Small intestine (tissue), 7 donors: ENCODE measurements at regions not wholly inside any gene's neighbourhood (a gene's known extent, or its start where the extent isn't known, plus 50 kb on each side); places are given as distances from the start of the nearest gene placed in this dataset.
"Not testable (repeated sequence)": the region's sequence is repeated elsewhere in the genome, so short reads cannot be mapped to it uniquely, and the experiment has no call there.

Experiments
- DNase-seq, 2 donors: peaks; one replicate each; pipeline versions ENCODE4 v3.0.0 to v3.0.0-alpha.2; 2013
- FAIRE-seq: peaks from 2 replicates; lab custom pipeline; 2012; peaks lifted over from hg19 to GRCh38; lab: Jason Lieb, UNC
- H3K27ac ChIP-seq, 3 donors: one replicate each; pipeline ENCODE4 v1.5.1; 2013; ENCODE audit warnings: low read length in 2 of 3, mild to moderate bottlenecking in 2 of 3, control low read depth in 1 of 3, inconsistent platforms in 1 of 3, low read depth in 1 of 3, moderate library complexity in 1 of 3
- H3K27me3 ChIP-seq, 3 donors: one replicate each; pipeline ENCODE4 v1.6.1; 2013; ENCODE audit warnings: low read length in 3 of 3, inconsistent platforms in 1 of 3; ENCODE audit not compliant: control insufficient read depth in 3 of 3, insufficient read depth in 3 of 3
- H3K36me3 ChIP-seq, 3 donors: one replicate each; pipeline ENCODE4 v1.6.1; 2013; ENCODE audit warnings: low read length in 3 of 3, inconsistent platforms in 1 of 3, low read depth in 1 of 3, mild to moderate bottlenecking in 1 of 3, moderate library complexity in 1 of 3; ENCODE audit not compliant: control insufficient read depth in 3 of 3, insufficient read depth in 2 of 3
- H3K4me1 ChIP-seq, 3 donors: one replicate each; pipeline ENCODE4 v1.6.1; 2013; ENCODE audit warnings: low read length in 2 of 3, inconsistent platforms in 1 of 3, low read depth in 1 of 3, mild to moderate bottlenecking in 1 of 3, moderate library complexity in 1 of 3; ENCODE audit not compliant: control insufficient read depth in 3 of 3, insufficient read depth in 2 of 3
- H3K4me3 ChIP-seq, 3 donors: one replicate each; pipeline ENCODE4 v1.5.1; 2013; ENCODE audit warnings: low read length in 3 of 3, control low read depth in 1 of 3, inconsistent platforms in 1 of 3, low read depth in 1 of 3, mild to moderate bottlenecking in 1 of 3, moderate library complexity in 1 of 3
- H3K9me3 ChIP-seq, 2 donors: one replicate each; pipeline ENCODE4 v1.6.1; 2013; ENCODE audit warnings: low read depth in 1 of 2, low read length in 1 of 2; ENCODE audit not compliant: control insufficient read depth in 2 of 2, insufficient read depth in 1 of 2
- WGBS, 3 donors: extraction: QIAGEN DNeasy Blood & Tissue Kit; methylation state at CpG; one replicate each; pipeline ENCODE4 v1.1.7; 2013; 5-methylcytosine and 5-hydroxymethylcytosine counted together
- donor health status: healthy with polysubstance abuse.
- donor health status: control.
- donor health status: control.
- donor health status: Bipolar disorder and iron deficiency.
- donor health status: healthy.

- 4 to 76% (median 50%) methylated on average over 1 of the region's 1 CpG for WGBS, 3 donors
- not testable (repeated sequence) for H3K27ac ChIP-seq, FAIRE-seq
Observed at GRCh38 chr4:9595531-9595930, 151.3 kb downstream of the DEFB131A start.

GRCh38 chr4:9599266-9599665, 155.1 kb downstream of the DEFB131A start:
- H3K9me3 ChIP-seq: peaks cover 0 to 3% of the 10 kb centered on the region in 2 donors
- DNase-seq: no peak
- H3K36me3 ChIP-seq: peaks cover 0 to 8% (median 0%) of the 10 kb centered on the region in 3 donors
- WGBS, 3 donors: 89 to 100% (median 93%) methylated on average over 1 of the region's 1 CpG
- H3K27me3 ChIP-seq: no peaks in the 10 kb centered on the region
- FAIRE-seq: no peak
- H3K4me3 ChIP-seq: no peak overlapping the region
- peaks cover 0 to 5% (median 0%) of the 10 kb centered on the region in 3 donors for H3K4me1 ChIP-seq
- no peak overlapping the region for H3K27ac ChIP-seq

More at GRCh38 chr4:9595531-9595930, 151.3 kb downstream of the DEFB131A start:
- H3K4me3 ChIP-seq, H3K4me1 ChIP-seq, H3K27me3 ChIP-seq, H3K9me3 ChIP-seq: not testable (repeated sequence)
- DNase-seq: peak in 1 of 2 donors; percentile 11
- H3K36me3 ChIP-seq: peaks cover 0 to 11% (median 0%) of the 10 kb centered on the region in 3 donors

- H3K36me3 ChIP-seq: peaks cover 0 to 8% (median 0%) of the 10 kb centered on the region in 3 donors
- 91 to 93% (median 92%) methylated on average over 19 of the region's 19 CpGs for WGBS, 3 donors
Observed at GRCh38 chr4:9600246-9600645, 156.0 kb downstream of the DEFB131A start.

GRCh38 chr4:9602389-9602914, 158.2 kb downstream of the DEFB131A start:
- peak overlapping the region in 2 of 3 donors; percentile 21 to 41 for H3K4me3 ChIP-seq
- H3K36me3 ChIP-seq: peaks cover 0 to 5% (median 0%) of the 10 kb centered on the region in 3 donors

More at GRCh38 chr4:9600246-9600645, 156.0 kb downstream of the DEFB131A start:
- no peak overlapping the region for H3K4me3 ChIP-seq
- peaks cover 0 to 3% of the 10 kb centered on the region in 2 donors for H3K9me3 ChIP-seq
- peaks cover 0 to 8% (median 0%) of the 10 kb centered on the region in 3 donors for H3K4me1 ChIP-seq
- no peak overlapping the region for H3K27ac ChIP-seq
- FAIRE-seq: no peak
- DNase-seq: no peak
- H3K27me3 ChIP-seq: no peaks in the 10 kb centered on the region

GRCh38 chr4:9604031-9604892, 160.0 kb downstream of the DEFB131A start:
- 4 to 14% (median 5%) methylated on average over 16 to 17 of the region's 17 CpGs for WGBS, 3 donors
- Histone ChIP-seq H3K4me1 (peaks cover 0 to 17% (median 0%) of the 10 kb centered on the region in 3 donors), H3K4me3 (peak overlapping the region in 2 of 3 donors; percentile 27 to 46), H3K27ac (peak overlapping the region; percentile 68 to 93 (median 84))
- H3K27me3 ChIP-seq, H3K36me3 ChIP-seq, FAIRE-seq, H3K9me3 ChIP-seq: not testable (repeated sequence)
- DNase-seq: peak; percentile 80 to 87

More at GRCh38 chr4:9602389-9602914, 158.2 kb downstream of the DEFB131A start:
- FAIRE-seq (no peak), DNase-seq (peak; percentile 13 to 42)
- no peaks in the 10 kb centered on the region for H3K9me3 ChIP-seq
- H3K27me3 ChIP-seq: no peaks in the 10 kb centered on the region
- peaks cover 0 to 17% (median 0%) of the 10 kb centered on the region in 3 donors for H3K4me1 ChIP-seq
- peak overlapping the region in 2 of 3 donors; percentile 1 to 67 for H3K27ac ChIP-seq
- WGBS, 3 donors: 46 to 57% (median 56%) methylated on average over 18 of the region's 18 CpGs

- H3K27me3 ChIP-seq, H3K9me3 ChIP-seq, FAIRE-seq, H3K36me3 ChIP-seq: not testable (repeated sequence)
- Histone ChIP-seq H3K4me3 (peak overlapping the region in 2 of 3 donors; percentile 27 to 46), H3K4me1 (peaks cover 0 to 17% (median 0%) of the 10 kb centered on the region in 3 donors), H3K27ac (peak overlapping the region; percentile 68 to 93 (median 84))
- peak in 1 of 2 donors; percentile 60 for DNase-seq
- 1 to 41% (median 6%) methylated on average over 5 of the region's 5 CpGs for WGBS, 3 donors
Observed at GRCh38 chr4:9604893-9605190, 160.6 kb downstream of the DEFB131A start.

GRCh38 chr4:9608300-9608699, 164.1 kb downstream of the DEFB131A start:
- Histone ChIP-seq H3K36me3 (no peaks in the 10 kb centered on the region), H3K9me3 (no peaks in the 10 kb centered on the region), H3K27ac (no peak overlapping the region), H3K4me3 (no peak overlapping the region), H3K27me3 (no peaks in the 10 kb centered on the region), H3K4me1 (peaks cover 0 to 12% (median 0%) of the 10 kb centered on the region in 3 donors)
- no peak for DNase-seq
- WGBS, 3 donors: 76 to 88% (median 80%) methylated on average over 4 of the region's 4 CpGs
- FAIRE-seq: no peak

- not testable (repeated sequence) for DNase-seq
Observed at GRCh38 chr4:9610321-9610720, 166.1 kb downstream of the DEFB131A start.

More at GRCh38 chr4:9610321-9610720, 166.1 kb downstream of the DEFB131A start:
- not testable (repeated sequence) for H3K9me3 ChIP-seq, H3K4me1 ChIP-seq, H3K36me3 ChIP-seq, H3K27ac ChIP-seq, H3K4me3 ChIP-seq, FAIRE-seq, H3K27me3 ChIP-seq
- WGBS, 3 donors: 61 to 81% (median 64%) methylated on average over 2 of the region's 2 CpGs
